ENCODE measurements at regions not wholly inside any gene's neighbourhood (a gene's known extent, or its start where the extent isn't known, plus 50 kb on each side); places are given as distances from the start of the nearest gene placed in this dataset.

GRCh38 chr11:44403587-44404273 lies 93.8 kb upstream of the ALX4 start:
- Histone ChIP-seq H3K4me1 (ENCODE audit: insufficient read depth, low read length) (no peaks in the 10 kb centered on the region), H3K79me2 (ENCODE audit: insufficient read depth, low read length) (no peaks in the 10 kb centered on the region), H2AFZ (ENCODE audit: low read depth, low read length) (no peak overlapping the region), H3K27ac (ENCODE audit: low read length) (no peak overlapping the region), H4K20me1 (ENCODE audit: insufficient read depth, low read length) (no peaks in the 10 kb centered on the region), H3K4me3 (ENCODE audit: low read depth in 1 of 2, low read length in 2 of 2) (no peak overlapping the region), H3K9me3 (ENCODE audit: insufficient read depth, low read length, severe bottlenecking) (no peaks in the 10 kb centered on the region), H3K36me3 (ENCODE audit: insufficient read depth, low read length) (no peaks in the 10 kb centered on the region), H3K27me3 (ENCODE audit: insufficient read depth, low read length, poor library complexity) (peaks cover 3% of the 10 kb centered on the region), H3K9ac (ENCODE audit: low read depth, low read length) (no peak overlapping the region), H3K4me2 (ENCODE audit: insufficient read depth, low read length) (no peak overlapping the region)
- TF ChIP-seq EZH2 (IDR thresholded peaks at IDR 0.05; ENCODE audit: borderline replicate concordance, low read depth, low read length, severe bottlenecking): no peak
- no peak for TF ChIP-seq CTCF (IDR thresholded peaks at IDR 0.05; ENCODE audit: borderline replicate concordance, extremely low read depth, low read length, poor library complexity, severe bottlenecking)
- no peak for ATAC-seq (ENCODE audit: insufficient read depth, low read depth)
- DNase-seq: no peak

GRCh38 chr11:44404301-44404700 lies 94.4 kb upstream of the ALX4 start:
- ATAC-seq (ENCODE audit: insufficient read depth, low read depth): no peak

GRCh38 chr11:44404736-44405395 lies 94.9 kb upstream of the ALX4 start:
- no peak for ATAC-seq (ENCODE audit: insufficient read depth, low read depth)
- H3K9ac ChIP-seq (ENCODE audit: low read depth, low read length): no peak overlapping the region
- H3K79me2 ChIP-seq (ENCODE audit: insufficient read depth, low read length): no peaks in the 10 kb centered on the region
- H3K27ac ChIP-seq (ENCODE audit: low read length): no peak overlapping the region
- H3K36me3 ChIP-seq (ENCODE audit: insufficient read depth, low read length): no peaks in the 10 kb centered on the region
- no peaks in the 10 kb centered on the region for H3K4me1 ChIP-seq (ENCODE audit: insufficient read depth, low read length)
- H3K27me3 ChIP-seq (ENCODE audit: insufficient read depth, low read length, poor library complexity): peaks cover 3% of the 10 kb centered on the region
- H3K9me3 ChIP-seq (ENCODE audit: insufficient read depth, low read length, severe bottlenecking): no peaks in the 10 kb centered on the region
- TF ChIP-seq CTCF (IDR thresholded peaks at IDR 0.05; ENCODE audit: borderline replicate concordance, extremely low read depth, low read length, poor library complexity, severe bottlenecking) (no peak), EZH2 (IDR thresholded peaks at IDR 0.05; ENCODE audit: borderline replicate concordance, low read depth, low read length, severe bottlenecking) (no peak)
- no peak overlapping the region for H3K4me3 ChIP-seq (ENCODE audit: low read depth in 1 of 2, low read length in 2 of 2)
- no peak for DNase-seq
- no peak overlapping the region for H2AFZ ChIP-seq (ENCODE audit: low read depth, low read length)
- H3K4me2 ChIP-seq (ENCODE audit: insufficient read depth, low read length): no peak overlapping the region
- H4K20me1 ChIP-seq (ENCODE audit: insufficient read depth, low read length): no peaks in the 10 kb centered on the region

More at GRCh38 chr11:44404301-44404700, 94.4 kb upstream of the ALX4 start:
- Histone ChIP-seq H3K27me3 (ENCODE audit: insufficient read depth, low read length, poor library complexity) (peaks cover 3% of the 10 kb centered on the region), H4K20me1 (ENCODE audit: insufficient read depth, low read length) (no peaks in the 10 kb centered on the region), H2AFZ (ENCODE audit: low read depth, low read length) (no peak overlapping the region), H3K36me3 (ENCODE audit: insufficient read depth, low read length) (no peaks in the 10 kb centered on the region), H3K4me3 (ENCODE audit: low read depth in 1 of 2, low read length in 2 of 2) (no peak overlapping the region), H3K9ac (ENCODE audit: low read depth, low read length) (no peak overlapping the region), H3K9me3 (ENCODE audit: insufficient read depth, low read length, severe bottlenecking) (no peaks in the 10 kb centered on the region), H3K4me2 (ENCODE audit: insufficient read depth, low read length) (no peak overlapping the region), H3K79me2 (ENCODE audit: insufficient read depth, low read length) (no peaks in the 10 kb centered on the region), H3K4me1 (ENCODE audit: insufficient read depth, low read length) (no peaks in the 10 kb centered on the region), H3K27ac (ENCODE audit: low read length) (no peak overlapping the region)
- TF ChIP-seq CTCF (IDR thresholded peaks at IDR 0.05; ENCODE audit: borderline replicate concordance, extremely low read depth, low read length, poor library complexity, severe bottlenecking): no peak
- no peak for TF ChIP-seq EZH2 (IDR thresholded peaks at IDR 0.05; ENCODE audit: borderline replicate concordance, low read depth, low read length, severe bottlenecking)
- no peak for DNase-seq
